Neural crest cell (in vitro differentiated cells): ENCODE measurements at regions not wholly inside any gene's neighbourhood (a gene's known extent, or its start where the extent isn't known, plus 50 kb on each side); places are given as distances from the start of the nearest gene placed in this dataset.
"Not testable (repeated sequence)": the region's sequence is repeated elsewhere in the genome, so short reads cannot be mapped to it uniquely, and the experiment has no call there.

ENCODE experiments used
- DNase-seq: peaks from one replicate; pipeline ENCODE4 v3.0.0; 2021; ENCODE audit warnings: low read depth, mixed read lengths, low spot score
- H3K27ac Mint-ChIP-seq: one replicate; pipeline ENCODE4 v1.8.0; 2021; ENCODE audit warnings: mild to moderate bottlenecking, mixed read lengths; ENCODE audit not compliant: unreplicated experiment
- H3K27me3 Mint-ChIP-seq: 2 replicates; pipeline ENCODE4 v1.8.0; 2021; ENCODE audit warnings: low read depth, mild to moderate bottlenecking, mixed read lengths
- H3K36me3 Mint-ChIP-seq: 2 replicates; pipeline ENCODE4 v1.8.0; 2021; ENCODE audit warnings: low read depth, mild to moderate bottlenecking, mixed read lengths
- H3K4me1 Mint-ChIP-seq: 2 replicates; pipeline ENCODE4 v1.8.0; 2021; ENCODE audit warnings: mixed read lengths
- H3K4me3 Mint-ChIP-seq: one replicate; pipeline ENCODE4 v1.8.0; 2021; ENCODE audit warnings: mild to moderate bottlenecking, mixed read lengths
- H3K9me3 Mint-ChIP-seq: 2 replicates; pipeline ENCODE4 v1.8.0; 2021; ENCODE audit warnings: mixed read lengths
- CTCF ChIP-seq: fragments of 200-600 bp; sonication (generic); conservative IDR thresholded peaks from 2 replicates; pipeline ENCODE4 v1.5.0; 2021; ENCODE audit warnings: antibody characterized with exemption, mild to moderate bottlenecking

GRCh38 chr12:71270057-71270456, 112.3 kb upstream of the TSPAN8 start:
- H3K36me3 Mint-ChIP-seq, result no peaks in the 10 kb centered on the region
- no peak overlapping the region for H3K4me3 Mint-ChIP-seq
- H3K9me3 Mint-ChIP-seq, result no peaks in the 10 kb centered on the region
- DNase-seq, result no peak
- TF ChIP-seq CTCF, result no peak
- H3K27ac Mint-ChIP-seq, result no peak overlapping the region
- H3K4me1 Mint-ChIP-seq, result no peaks in the 10 kb centered on the region
- no peaks in the 10 kb centered on the region for H3K27me3 Mint-ChIP-seq

GRCh38 chr12:71269281-71269598, 111.4 kb upstream of the TSPAN8 start:
- Mint-ChIP-seq H3K27ac (no peak overlapping the region), H3K4me3 (no peak overlapping the region), H3K27me3 (no peaks in the 10 kb centered on the region), H3K36me3 (no peaks in the 10 kb centered on the region), H3K4me1 (no peaks in the 10 kb centered on the region), H3K9me3 (no peaks in the 10 kb centered on the region)
- TF ChIP-seq CTCF, result no peak
- no peak for DNase-seq

- Mint-ChIP-seq H3K4me1 (no peaks in the 10 kb centered on the region), H3K9me3 (no peaks in the 10 kb centered on the region), H3K27me3 (no peaks in the 10 kb centered on the region), H3K4me3 (no peak overlapping the region), H3K27ac (no peak overlapping the region), H3K36me3 (no peaks in the 10 kb centered on the region)
- no peak for TF ChIP-seq CTCF
- DNase-seq, result no peak
These were observed 110.9 kb upstream of the TSPAN8 start for GRCh38 chr12:71268598-71269280.

GRCh38 chr12:71266606-71267005, 108.8 kb upstream of the TSPAN8 start:
- peaks cover 3% of the 10 kb centered on the region for H3K9me3 Mint-ChIP-seq
- no peaks in the 10 kb centered on the region for H3K4me1 Mint-ChIP-seq
- TF ChIP-seq CTCF, result no peak
- DNase-seq, result no peak
- H3K27me3 Mint-ChIP-seq, result no peaks in the 10 kb centered on the region
- H3K36me3 Mint-ChIP-seq, result no peaks in the 10 kb centered on the region
- no peak overlapping the region for H3K27ac Mint-ChIP-seq
- no peak overlapping the region for H3K4me3 Mint-ChIP-seq

DNA sequence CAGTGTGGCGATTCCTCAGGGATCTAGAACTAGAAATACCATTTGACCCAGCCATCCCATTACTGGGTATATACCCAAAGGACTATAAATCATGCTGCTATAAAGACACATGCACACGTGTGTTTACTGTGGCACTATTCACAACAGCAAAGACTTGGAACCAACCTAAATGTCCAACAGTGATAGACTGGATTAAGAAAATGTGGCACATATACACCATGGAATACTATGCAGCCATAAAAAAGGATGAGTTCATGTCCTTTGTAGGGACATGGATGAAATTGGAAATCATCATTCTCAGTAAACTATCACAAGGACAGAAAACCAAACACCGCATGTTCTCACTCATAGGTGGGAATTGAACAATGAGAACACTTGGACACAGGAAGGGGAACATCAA, 107.9 kb upstream of the TSPAN8 start:
- not testable (repeated sequence) for DNase-seq, H3K4me1 Mint-ChIP-seq, H3K36me3 Mint-ChIP-seq, H3K9me3 Mint-ChIP-seq, H3K4me3 Mint-ChIP-seq, H3K27ac Mint-ChIP-seq, H3K27me3 Mint-ChIP-seq

GRCh38 chr12:71262466-71262865, 104.7 kb upstream of the TSPAN8 start:
- no peaks in the 10 kb centered on the region for H3K36me3 Mint-ChIP-seq
- peaks cover 3% of the 10 kb centered on the region for H3K9me3 Mint-ChIP-seq
- no peaks in the 10 kb centered on the region for H3K27me3 Mint-ChIP-seq
- no peak overlapping the region for H3K4me3 Mint-ChIP-seq
- no peak for TF ChIP-seq CTCF
- no peak for DNase-seq
- H3K27ac Mint-ChIP-seq, result no peak overlapping the region
- H3K4me1 Mint-ChIP-seq, result no peaks in the 10 kb centered on the region
